ENCODE measurements at regions not wholly inside any gene's neighbourhood (a gene's known extent, or its start where the extent isn't known, plus 50 kb on each side); places are given as distances from the start of the nearest gene placed in this dataset.

- no CpG with 5 or more reads among the region's 4 CpGs for WGBS, 2 experiments (ENCODE audit: extremely low coverage in 2 of 2, insufficient read length in 1 of 2)
- BruUV-seq (replicated peaks) = no TSS peak
- DNase-seq (no peak), ATAC-seq (ENCODE audit: low read depth) (no peak)
- H4K91ac ChIP-seq (ENCODE audit: insufficient read depth, low read depth, low read length) = no peak overlapping the region
- intact Hi-C loops (cut with micrococcal nuclease) = no loop called here
- H3K4ac ChIP-seq (ENCODE audit: low read depth, low read length) = no peak overlapping the region
- H3K4me2 ChIP-seq (ENCODE audit: low read depth, low read length) = no peak overlapping the region
- H2BK15ac ChIP-seq (ENCODE audit: low read depth, low read length) = no peak overlapping the region
- H3K4me3 ChIP-seq (ENCODE audit: insufficient read depth, low read depth, low read length) = no peak overlapping the region
- POLR2A ChIA-PET (ENCODE audit: unreplicated experiment) = no interaction called here
- no peak overlapping the region for H4K5ac ChIP-seq (ENCODE audit: low read depth, low read length)
- CTCF ChIA-PET = no interaction called here
- dilution Hi-C loops (cut with HindIII; ENCODE audit: low sequenced_read_pairs, unreplicated experiment) = no loop called here
- no peak overlapping the region for H3K18ac ChIP-seq (ENCODE audit: low read depth, low read length)
- TF ChIP-seq USF2 (IDR thresholded peaks at IDR 0.05; ENCODE audit: low read depth, low read length) (no peak), NFE2L2 (IDR thresholded peaks at IDR 0.05; ENCODE audit: low read depth, low read length) (no peak), CEBPB (IDR thresholded peaks at IDR 0.05; ENCODE audit: low read depth, low read length) (no peak), MAFK (IDR thresholded peaks at IDR 0.05; ENCODE audit: low read depth, low read length) (no peak), CTCF (conservative IDR thresholded peaks at IDR 0.05; ENCODE audit: low read depth, low read length) (no peak), MAZ (IDR thresholded peaks at IDR 0.05; ENCODE audit: borderline replicate concordance, low read depth, low read length) (no peak), BHLHE40 (IDR thresholded peaks at IDR 0.05; ENCODE audit: low read depth, low read length) (no peak), MXI1 (IDR thresholded peaks at IDR 0.05; ENCODE audit: borderline replicate concordance, low read depth, low read length) (no peak), POLR2A (IDR thresholded peaks at IDR 0.05; ENCODE audit: low read depth, low read length) (no peak), RFX5 (IDR thresholded peaks at IDR 0.05; ENCODE audit: low read depth, low read length) (no peak), FOS (IDR thresholded peaks at IDR 0.05; ENCODE audit: low read depth, low read length) (no peak)
- H2BK5ac ChIP-seq (ENCODE audit: low read depth, low read length, poor library complexity, severe bottlenecking) = no peak overlapping the region
- no peak overlapping the region for H2AK9ac ChIP-seq (replicated peaks; ENCODE audit: low read depth, low read length, poor library complexity)
- H3K79me1 ChIP-seq (ENCODE audit: low read depth in 1 of 2, low read length in 2 of 2) = no peaks in the 10 kb centered on the region
- no peak overlapping the region for H2BK120ac ChIP-seq (ENCODE audit: low read depth, low read length)
- in situ Hi-C loops (cut with MboI; ENCODE audit: low sequenced_read_pairs) = no loop called here
- no peaks in the 10 kb centered on the region for H3K27me3 ChIP-seq (ENCODE audit: control insufficient read depth, insufficient read depth, low read length)
- H2BK20ac ChIP-seq (ENCODE audit: low read depth, low read length) = no peak overlapping the region
- H3K9me3 ChIP-seq (ENCODE audit: control insufficient read depth, insufficient read depth, low read length) = peaks cover 47% of the 10 kb centered on the region
- no peak overlapping the region for H3K9ac ChIP-seq (ENCODE audit: low read depth, low read length)
- no peak overlapping the region for H3K56ac ChIP-seq (ENCODE audit: extremely low read depth, insufficient read depth, low read length)
- no peak overlapping the region for H3K27ac ChIP-seq (ENCODE audit: insufficient read depth, low read length)
- H4K8ac ChIP-seq (ENCODE audit: low read depth in 2 of 2, low read length in 2 of 2) = no peak overlapping the region
- H3K23ac ChIP-seq (ENCODE audit: low read depth, low read length) = no peak overlapping the region
- no peak overlapping the region for H3K14ac ChIP-seq (replicated peaks; ENCODE audit: low read depth, low read length)
- H3K36me3 ChIP-seq (ENCODE audit: control insufficient read depth, insufficient read depth, low read length) = no peaks in the 10 kb centered on the region
- no peaks in the 10 kb centered on the region for H4K20me1 ChIP-seq (ENCODE audit: insufficient read depth, low read length)
- H3K4me1 ChIP-seq (ENCODE audit: control insufficient read depth, insufficient read depth, low read length) = no peaks in the 10 kb centered on the region
- H2AFZ ChIP-seq (replicated peaks; ENCODE audit: low read length, poor library complexity) = no peak overlapping the region
- H3K9me1 ChIP-seq (ENCODE audit: insufficient read depth, low read length) = no peaks in the 10 kb centered on the region
- no peak overlapping the region for H2AK5ac ChIP-seq (ENCODE audit: low read depth, low read length)
Measured at GRCh38 chr7:156383526-156383925, 257.0 kb upstream of the RNF32 start.
